ENCODE measurements at regions not wholly inside any gene's neighbourhood (a gene's known extent, or its start where the extent isn't known, plus 50 kb on each side); places are given as distances from the start of the nearest gene placed in this dataset.

DNA sequence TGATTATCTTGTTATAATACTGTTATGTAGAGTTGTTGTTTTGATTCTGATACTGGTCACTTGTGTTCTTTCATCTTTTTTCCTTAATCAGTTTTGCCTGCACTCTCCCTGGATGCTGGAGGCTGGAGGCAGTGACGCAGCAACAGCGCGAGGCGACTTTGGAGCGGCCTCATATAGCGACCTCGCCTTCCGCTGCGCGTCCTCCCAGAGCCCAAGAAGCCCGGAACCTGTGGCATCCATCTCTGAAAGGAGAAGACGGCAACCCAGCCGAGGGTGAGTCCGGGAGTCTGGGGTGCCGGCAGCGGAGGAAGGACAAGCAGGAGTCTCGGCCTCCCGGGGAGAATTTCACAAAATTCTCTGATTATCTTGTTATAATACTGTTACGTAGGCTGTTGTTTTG, 161.2 kb downstream of the ZNF33B start:
- Histone ChIP-seq H3K56ac (ENCODE audit: low read length) (no peak overlapping the region), H3K27me3 (ENCODE audit: insufficient read depth, low read length, poor library complexity) (no peaks in the 10 kb centered on the region), H2BK5ac (ENCODE audit: low read length) (no peak overlapping the region), H3K9ac (ENCODE audit: low read length) (no peak overlapping the region), H3K79me2 (ENCODE audit: control insufficient read depth, insufficient read depth, low read length) (no peaks in the 10 kb centered on the region), H4K5ac (ENCODE audit: low read length) (no peak overlapping the region), H3K36me3 (ENCODE audit: control insufficient read depth, insufficient read depth, low read length) (no peaks in the 10 kb centered on the region), H3K23ac (ENCODE audit: low read length) (no peak overlapping the region), H2AK5ac (ENCODE audit: low read length) (no peak overlapping the region), H3K4me2 (ENCODE audit: low read length) (no peak overlapping the region), H3K18ac (ENCODE audit: low read length) (no peak overlapping the region), H3K4me1 (ENCODE audit: control insufficient read depth, low read depth, low read length) (no peaks in the 10 kb centered on the region), H3K4ac (ENCODE audit: low read depth, low read length) (no peak overlapping the region), H2BK15ac (replicated peaks; ENCODE audit: low read depth) (no peak overlapping the region), H4K8ac (ENCODE audit: low read depth, low read length) (no peak overlapping the region), H2BK120ac (ENCODE audit: low read depth, low read length) (no peak overlapping the region), H3K79me1 (ENCODE audit: low read length) (no peaks in the 10 kb centered on the region), H3K27ac (ENCODE audit: low read depth, low read length) (no peak overlapping the region), H3K4me3 (ENCODE audit: low read length) (no peak overlapping the region)
- DNase-seq: no peak
- no CpG with 5 or more reads among the region's 19 CpGs for WGBS (ENCODE audit: extremely low coverage, insufficient coverage, low lambda C conversion rate)

DNA sequence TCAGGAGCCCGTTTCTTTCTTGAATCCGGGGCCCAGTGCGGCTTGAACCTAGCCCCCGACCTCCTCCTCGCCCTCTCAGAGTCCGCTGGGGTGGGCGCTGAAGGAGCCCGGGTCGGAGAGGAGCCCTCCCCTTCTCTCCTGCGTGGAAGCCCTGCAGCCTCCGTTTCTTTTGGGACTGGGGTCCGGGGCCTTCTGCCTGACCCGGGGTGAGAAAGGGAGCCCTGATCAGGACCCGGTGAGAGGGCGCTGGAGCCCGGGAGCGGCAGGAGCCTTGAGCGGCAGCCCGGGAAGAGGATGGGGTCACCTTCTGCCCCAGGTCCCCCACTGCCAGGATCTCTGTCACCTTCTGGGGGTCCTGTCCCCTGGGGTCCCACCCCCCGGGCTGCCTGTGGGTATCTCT, 162.3 kb downstream of the ZNF33B start:
- H3K79me1 ChIP-seq (ENCODE audit: low read length): no peaks in the 10 kb centered on the region
- no peak overlapping the region for H4K8ac ChIP-seq (ENCODE audit: low read depth, low read length)
- no peaks in the 10 kb centered on the region for H3K27me3 ChIP-seq (ENCODE audit: insufficient read depth, low read length, poor library complexity)
- WGBS (ENCODE audit: extremely low coverage, insufficient coverage, low lambda C conversion rate): no CpG with 5 or more reads among the region's 20 CpGs
- H3K4me1 ChIP-seq (ENCODE audit: control insufficient read depth, low read depth, low read length): no peaks in the 10 kb centered on the region
- H4K5ac ChIP-seq (ENCODE audit: low read length): no peak overlapping the region
- H3K4me3 ChIP-seq (ENCODE audit: low read length): no peak overlapping the region
- no peak overlapping the region for H3K4me2 ChIP-seq (ENCODE audit: low read length)
- no peak overlapping the region for H3K56ac ChIP-seq (ENCODE audit: low read length)
- H3K36me3 ChIP-seq (ENCODE audit: control insufficient read depth, insufficient read depth, low read length): no peaks in the 10 kb centered on the region
- no peaks in the 10 kb centered on the region for H3K79me2 ChIP-seq (ENCODE audit: control insufficient read depth, insufficient read depth, low read length)
- no peak overlapping the region for H2AK5ac ChIP-seq (ENCODE audit: low read length)
- no peak overlapping the region for H3K27ac ChIP-seq (ENCODE audit: low read depth, low read length)
- no peak overlapping the region for H2BK15ac ChIP-seq (replicated peaks; ENCODE audit: low read depth)
- no peak overlapping the region for H2BK5ac ChIP-seq (ENCODE audit: low read length)
- no peak overlapping the region for H3K18ac ChIP-seq (ENCODE audit: low read length)
- no peak for DNase-seq
- H2BK120ac ChIP-seq (ENCODE audit: low read depth, low read length): no peak overlapping the region
- no peak overlapping the region for H3K9ac ChIP-seq (ENCODE audit: low read length)
- no peak overlapping the region for H3K23ac ChIP-seq (ENCODE audit: low read length)
- H3K4ac ChIP-seq (ENCODE audit: low read depth, low read length): no peak overlapping the region

DNA sequence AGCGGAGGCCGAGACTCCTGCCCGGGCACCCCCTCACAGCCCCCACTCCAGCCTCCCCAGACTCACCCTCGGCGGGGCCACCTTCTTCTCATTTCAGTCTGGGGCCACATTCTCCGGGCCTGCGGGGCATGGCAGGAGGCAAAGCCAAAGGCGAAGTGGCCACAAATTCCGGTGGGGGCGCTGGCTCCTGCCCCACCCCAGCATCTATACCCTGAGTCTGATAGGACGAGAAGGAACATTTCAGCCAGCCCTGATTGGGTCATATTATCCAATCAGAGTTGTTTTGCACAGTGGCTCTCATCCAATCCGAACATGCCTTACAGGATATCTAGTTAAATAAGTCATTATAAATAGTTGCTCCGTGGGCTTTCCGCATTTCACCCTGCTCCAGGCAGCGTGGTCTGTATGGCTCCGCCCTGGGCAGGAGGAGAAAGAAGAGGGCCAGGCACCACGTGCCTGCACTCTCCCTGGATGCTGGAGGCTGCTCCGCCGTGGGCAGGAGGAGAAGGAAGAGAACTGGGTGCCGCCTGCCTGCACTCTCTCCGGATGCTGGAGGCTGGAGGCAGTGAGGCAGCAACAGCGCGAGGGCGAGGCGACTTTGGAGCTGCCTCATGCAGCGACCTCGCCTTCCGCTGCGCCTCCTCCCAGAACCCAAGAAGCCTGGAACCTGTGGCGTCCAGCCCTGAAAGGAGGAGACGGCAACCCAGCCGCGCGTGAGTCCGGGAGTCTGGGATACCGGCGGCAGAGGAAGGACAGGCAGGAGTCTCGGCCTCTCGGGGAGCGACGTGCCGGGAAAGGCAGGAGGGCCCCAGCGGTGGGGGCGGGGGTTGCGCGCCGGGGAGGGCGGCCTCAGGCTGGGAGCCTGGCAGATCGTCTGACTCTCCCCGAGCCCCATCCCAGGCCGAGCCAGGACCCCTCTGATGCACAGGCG, 162.9 kb downstream of the ZNF33B start:
- Histone ChIP-seq H3K56ac (ENCODE audit: low read length) (no peak overlapping the region), H3K4me2 (ENCODE audit: low read length) (no peak overlapping the region), H4K8ac (ENCODE audit: low read depth, low read length) (no peak overlapping the region), H3K18ac (ENCODE audit: low read length) (no peak overlapping the region), H4K5ac (ENCODE audit: low read length) (no peak overlapping the region), H3K79me2 (ENCODE audit: control insufficient read depth, insufficient read depth, low read length) (no peaks in the 10 kb centered on the region), H3K79me1 (ENCODE audit: low read length) (no peaks in the 10 kb centered on the region), H3K4me1 (ENCODE audit: control insufficient read depth, low read depth, low read length) (no peaks in the 10 kb centered on the region), H2BK5ac (ENCODE audit: low read length) (no peak overlapping the region), H3K4me3 (ENCODE audit: low read length) (no peak overlapping the region), H3K27ac (ENCODE audit: low read depth, low read length) (no peak overlapping the region), H3K27me3 (ENCODE audit: insufficient read depth, low read length, poor library complexity) (no peaks in the 10 kb centered on the region), H2AK5ac (ENCODE audit: low read length) (no peak overlapping the region), H3K23ac (ENCODE audit: low read length) (no peak overlapping the region), H2BK15ac (replicated peaks; ENCODE audit: low read depth) (no peak overlapping the region), H3K9ac (ENCODE audit: low read length) (no peak overlapping the region), H2BK120ac (ENCODE audit: low read depth, low read length) (no peak overlapping the region), H3K4ac (ENCODE audit: low read depth, low read length) (no peak overlapping the region), H3K36me3 (ENCODE audit: control insufficient read depth, insufficient read depth, low read length) (no peaks in the 10 kb centered on the region)
- DNase-seq: no peak
- whole genome bisulfite sequencing (ENCODE audit: extremely low coverage, insufficient coverage, low lambda C conversion rate): no CpG with 5 or more reads among the region's 52 CpGs

DNA sequence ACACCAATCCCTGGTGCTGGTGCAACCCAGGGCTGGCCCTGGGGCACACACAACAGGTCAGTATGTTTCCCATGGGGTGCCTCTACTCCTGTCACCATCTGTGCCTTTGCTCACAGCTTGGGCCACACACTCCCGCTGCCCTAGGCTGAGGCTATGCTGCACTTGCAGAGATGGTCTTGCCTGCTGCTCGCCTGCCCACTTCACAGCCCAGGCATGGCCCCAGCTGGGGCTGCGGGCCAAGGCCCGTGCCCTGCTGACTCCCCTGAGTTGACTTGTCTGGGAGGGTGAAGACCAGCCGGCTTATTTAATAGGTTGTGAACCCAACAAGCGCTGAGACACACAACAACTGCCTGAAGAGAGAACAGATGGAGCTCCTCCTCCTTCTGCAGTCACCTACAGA, 184.1 kb downstream of the ZNF33B start:
- Histone ChIP-seq H3K4me2 (ENCODE audit: low read length) (no peak overlapping the region), H3K79me2 (ENCODE audit: control insufficient read depth, insufficient read depth, low read length) (no peaks in the 10 kb centered on the region), H3K56ac (ENCODE audit: low read length) (no peak overlapping the region), H3K9ac (ENCODE audit: low read length) (no peak overlapping the region), H3K27me3 (ENCODE audit: insufficient read depth, low read length, poor library complexity) (no peaks in the 10 kb centered on the region), H4K5ac (ENCODE audit: low read length) (no peak overlapping the region), H4K8ac (ENCODE audit: low read depth, low read length) (no peak overlapping the region), H3K79me1 (ENCODE audit: low read length) (no peaks in the 10 kb centered on the region), H2AK5ac (ENCODE audit: low read length) (no peak overlapping the region), H2BK5ac (ENCODE audit: low read length) (no peak overlapping the region), H3K23ac (ENCODE audit: low read length) (no peak overlapping the region), H3K27ac (ENCODE audit: low read depth, low read length) (no peak overlapping the region), H3K36me3 (ENCODE audit: control insufficient read depth, insufficient read depth, low read length) (no peaks in the 10 kb centered on the region), H2BK15ac (replicated peaks; ENCODE audit: low read depth) (no peak overlapping the region), H3K4me3 (ENCODE audit: low read length) (no peak overlapping the region), H3K4me1 (ENCODE audit: control insufficient read depth, low read depth, low read length) (no peaks in the 10 kb centered on the region), H3K18ac (ENCODE audit: low read length) (no peak overlapping the region), H3K4ac (ENCODE audit: low read depth, low read length) (no peak overlapping the region), H2BK120ac (ENCODE audit: low read depth, low read length) (no peak overlapping the region)
- no CpG with 5 or more reads among the region's 6 CpGs for WGBS (ENCODE audit: extremely low coverage, insufficient coverage, low lambda C conversion rate)
- no peak for DNase-seq

DNA sequence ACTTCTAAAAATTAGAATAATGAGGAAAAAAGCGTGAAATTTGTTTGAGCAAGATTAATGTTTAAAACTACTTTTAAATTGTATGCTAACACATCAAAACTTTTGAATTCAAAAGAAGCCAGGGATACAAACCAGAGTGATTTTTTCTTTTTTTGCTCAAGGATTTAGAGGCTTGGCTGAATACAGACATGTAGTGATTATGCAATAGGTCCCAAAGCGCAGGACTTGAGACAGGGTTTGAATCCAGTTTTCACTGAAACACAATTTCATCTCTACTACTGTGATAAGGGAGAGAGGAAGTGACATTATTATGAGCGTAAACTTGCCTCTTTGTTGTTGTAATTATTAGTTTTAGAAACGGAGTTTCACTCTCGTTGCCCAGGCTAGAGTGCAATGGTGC, 207.3 kb downstream of the ZNF33B start:
- Histone ChIP-seq H3K27ac (ENCODE audit: low read depth, low read length) (no peak overlapping the region), H2AK5ac (ENCODE audit: low read length) (no peak overlapping the region), H3K4me1 (ENCODE audit: control insufficient read depth, low read depth, low read length) (no peaks in the 10 kb centered on the region), H2BK5ac (ENCODE audit: low read length) (no peak overlapping the region), H3K23ac (ENCODE audit: low read length) (no peak overlapping the region), H3K18ac (ENCODE audit: low read length) (no peak overlapping the region), H3K4me2 (ENCODE audit: low read length) (no peak overlapping the region), H3K4me3 (ENCODE audit: low read length) (no peak overlapping the region), H3K79me1 (ENCODE audit: low read length) (no peaks in the 10 kb centered on the region), H3K27me3 (ENCODE audit: insufficient read depth, low read length, poor library complexity) (no peaks in the 10 kb centered on the region), H4K8ac (ENCODE audit: low read depth, low read length) (no peak overlapping the region), H3K79me2 (ENCODE audit: control insufficient read depth, insufficient read depth, low read length) (no peaks in the 10 kb centered on the region), H3K9ac (ENCODE audit: low read length) (no peak overlapping the region), H2BK120ac (ENCODE audit: low read depth, low read length) (no peak overlapping the region), H2BK15ac (replicated peaks; ENCODE audit: low read depth) (no peak overlapping the region), H4K5ac (ENCODE audit: low read length) (no peak overlapping the region), H3K4ac (ENCODE audit: low read depth, low read length) (no peak overlapping the region), H3K36me3 (ENCODE audit: control insufficient read depth, insufficient read depth, low read length) (no peaks in the 10 kb centered on the region), H3K56ac (ENCODE audit: low read length) (no peak overlapping the region)
- WGBS (ENCODE audit: extremely low coverage, insufficient coverage, low lambda C conversion rate): no CpG with 5 or more reads among the region's 5 CpGs
- DNase-seq: no peak

DNA sequence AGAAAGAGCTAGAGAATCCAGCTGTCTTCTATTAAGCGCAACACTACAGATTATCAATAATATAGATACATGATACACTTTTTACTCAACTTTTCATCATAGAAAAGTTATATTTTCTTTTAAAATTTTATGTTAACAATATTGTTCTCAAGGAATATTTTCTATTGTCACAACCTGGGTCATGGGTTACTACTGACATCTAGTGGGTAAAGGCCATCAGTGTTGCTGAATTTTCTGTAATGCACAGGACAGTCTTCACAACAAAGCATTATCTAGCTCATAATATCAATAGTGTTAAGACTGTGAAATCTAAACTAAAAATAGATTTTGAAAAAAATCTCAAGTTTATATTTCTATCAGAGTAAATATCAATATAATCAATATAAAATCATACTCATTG, 209.8 kb downstream of the ZNF33B start:
- Histone ChIP-seq H3K27ac (ENCODE audit: low read depth, low read length) (no peak overlapping the region), H3K27me3 (ENCODE audit: insufficient read depth, low read length, poor library complexity) (no peaks in the 10 kb centered on the region), H3K4me1 (ENCODE audit: control insufficient read depth, low read depth, low read length) (no peaks in the 10 kb centered on the region), H2BK15ac (replicated peaks; ENCODE audit: low read depth) (no peak overlapping the region), H3K23ac (ENCODE audit: low read length) (no peak overlapping the region), H4K8ac (ENCODE audit: low read depth, low read length) (no peak overlapping the region), H2BK120ac (ENCODE audit: low read depth, low read length) (no peak overlapping the region), H3K18ac (ENCODE audit: low read length) (no peak overlapping the region), H3K4me3 (ENCODE audit: low read length) (no peak overlapping the region), H3K56ac (ENCODE audit: low read length) (no peak overlapping the region), H3K9ac (ENCODE audit: low read length) (no peak overlapping the region), H3K36me3 (ENCODE audit: control insufficient read depth, insufficient read depth, low read length) (no peaks in the 10 kb centered on the region), H2BK5ac (ENCODE audit: low read length) (no peak overlapping the region), H3K4me2 (ENCODE audit: low read length) (no peak overlapping the region), H3K79me2 (ENCODE audit: control insufficient read depth, insufficient read depth, low read length) (no peaks in the 10 kb centered on the region), H4K5ac (ENCODE audit: low read length) (no peak overlapping the region), H3K79me1 (ENCODE audit: low read length) (no peaks in the 10 kb centered on the region), H3K4ac (ENCODE audit: low read depth, low read length) (no peak overlapping the region), H2AK5ac (ENCODE audit: low read length) (no peak overlapping the region)
- no CpG with 5 or more reads among the region's 1 CpG for WGBS (ENCODE audit: extremely low coverage, insufficient coverage, low lambda C conversion rate)
- DNase-seq: peak; percentile 9
